ENCODE measurements at regions not wholly inside any gene's neighbourhood (a gene's known extent, or its start where the extent isn't known, plus 50 kb on each side); places are given as distances from the start of the nearest gene placed in this dataset.
"Not testable (repeated sequence)": the region's sequence is repeated elsewhere in the genome, so short reads cannot be mapped to it uniquely, and the experiment has no call there.

DNA sequence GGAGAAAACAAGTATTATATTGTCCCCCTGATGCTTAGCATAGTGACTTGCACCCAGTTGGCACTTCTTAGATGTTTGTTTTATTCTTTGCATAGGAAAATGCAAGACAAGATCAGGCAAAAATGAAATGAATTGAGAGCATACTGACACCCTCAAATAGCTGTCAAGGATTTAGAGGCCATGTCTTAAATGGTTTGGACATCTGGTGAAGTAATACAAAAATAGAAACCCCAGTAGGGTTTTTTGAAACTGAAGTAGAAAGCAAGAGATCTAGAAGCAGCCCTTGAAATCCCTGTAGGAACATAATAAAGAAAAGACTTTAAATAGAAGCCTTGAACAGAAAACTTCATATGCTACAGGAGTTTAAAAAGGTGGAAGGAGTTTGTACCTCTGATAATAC lies 174.3 kb downstream of the ANXA1 start:
- TF ChIP-seq, protein P1, sequence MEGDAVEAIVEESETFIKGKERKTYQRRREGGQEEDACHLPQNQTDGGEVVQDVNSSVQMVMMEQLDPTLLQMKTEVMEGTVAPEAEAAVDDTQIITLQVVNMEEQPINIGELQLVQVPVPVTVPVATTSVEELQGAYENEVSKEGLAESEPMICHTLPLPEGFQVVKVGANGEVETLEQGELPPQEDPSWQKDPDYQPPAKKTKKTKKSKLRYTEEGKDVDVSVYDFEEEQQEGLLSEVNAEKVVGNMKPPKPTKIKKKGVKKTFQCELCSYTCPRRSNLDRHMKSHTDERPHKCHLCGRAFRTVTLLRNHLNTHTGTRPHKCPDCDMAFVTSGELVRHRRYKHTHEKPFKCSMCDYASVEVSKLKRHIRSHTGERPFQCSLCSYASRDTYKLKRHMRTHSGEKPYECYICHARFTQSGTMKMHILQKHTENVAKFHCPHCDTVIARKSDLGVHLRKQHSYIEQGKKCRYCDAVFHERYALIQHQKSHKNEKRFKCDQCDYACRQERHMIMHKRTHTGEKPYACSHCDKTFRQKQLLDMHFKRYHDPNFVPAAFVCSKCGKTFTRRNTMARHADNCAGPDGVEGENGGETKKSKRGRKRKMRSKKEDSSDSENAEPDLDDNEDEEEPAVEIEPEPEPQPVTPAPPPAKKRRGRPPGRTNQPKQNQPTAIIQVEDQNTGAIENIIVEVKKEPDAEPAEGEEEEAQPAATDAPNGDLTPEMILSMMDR (IDR thresholded peaks at IDR 0.05; ENCODE audit: insufficient read depth, low read length) = no peak
- no peak overlapping the region for H3K4me3 ChIP-seq (ENCODE audit: low read depth, low read length)
- DNase-seq (ENCODE audit: low read depth) = no peak

- DNase-seq (ENCODE audit: low read depth) = no peak
- H3K4me3 ChIP-seq (ENCODE audit: low read depth, low read length) = no peak overlapping the region
- TF ChIP-seq, protein P1 (IDR thresholded peaks at IDR 0.05; ENCODE audit: insufficient read depth, low read length) = no peak
These were observed 175.5 kb downstream of the ANXA1 start for GRCh38 chr9:73327149-73327548.

GRCh38 chr9:73337182-73337581 lies 185.5 kb downstream of the ANXA1 start:
- not testable (repeated sequence) for H3K4me3 ChIP-seq (ENCODE audit: low read depth, low read length); DNase-seq (ENCODE audit: low read depth)

GRCh38 chr9:73344060-73344459 lies 192.4 kb downstream of the ANXA1 start:
- TF ChIP-seq, protein P1 (IDR thresholded peaks at IDR 0.05; ENCODE audit: insufficient read depth, low read length) = no peak
- no peak overlapping the region for H3K4me3 ChIP-seq (ENCODE audit: low read depth, low read length)
- DNase-seq (ENCODE audit: low read depth) = no peak

- DNase-seq (ENCODE audit: low read depth) = no peak
- TF ChIP-seq, protein P1 (IDR thresholded peaks at IDR 0.05; ENCODE audit: insufficient read depth, low read length) = no peak
- H3K4me3 ChIP-seq (ENCODE audit: low read depth, low read length) = no peak overlapping the region
These were observed 195.5 kb downstream of the ANXA1 start for GRCh38 chr9:73347123-73347522.

DNA sequence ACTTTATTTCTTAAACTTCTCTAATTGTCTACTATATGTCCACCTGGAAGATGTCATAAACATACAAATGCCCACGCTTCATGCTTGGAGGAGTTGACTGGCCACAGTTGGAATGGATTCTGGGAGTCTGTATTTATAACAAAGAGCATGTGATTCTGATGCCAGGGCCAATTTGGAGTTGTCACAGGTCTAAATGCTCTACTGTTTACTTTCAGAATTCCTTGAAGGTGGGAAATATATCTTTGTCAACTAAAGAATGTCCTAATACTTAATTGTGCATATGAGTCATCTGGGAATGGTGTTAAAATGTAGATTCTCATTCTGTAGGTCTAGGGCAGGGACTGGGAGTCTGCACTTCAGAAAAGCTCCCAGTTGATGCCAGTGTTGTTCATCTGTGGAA lies 196.1 kb downstream of the ANXA1 start:
- no peak overlapping the region for H3K4me3 ChIP-seq (ENCODE audit: low read depth, low read length)
- DNase-seq (ENCODE audit: low read depth) = no peak
- TF ChIP-seq, protein P1 (IDR thresholded peaks at IDR 0.05; ENCODE audit: insufficient read depth, low read length) = no peak

DNA sequence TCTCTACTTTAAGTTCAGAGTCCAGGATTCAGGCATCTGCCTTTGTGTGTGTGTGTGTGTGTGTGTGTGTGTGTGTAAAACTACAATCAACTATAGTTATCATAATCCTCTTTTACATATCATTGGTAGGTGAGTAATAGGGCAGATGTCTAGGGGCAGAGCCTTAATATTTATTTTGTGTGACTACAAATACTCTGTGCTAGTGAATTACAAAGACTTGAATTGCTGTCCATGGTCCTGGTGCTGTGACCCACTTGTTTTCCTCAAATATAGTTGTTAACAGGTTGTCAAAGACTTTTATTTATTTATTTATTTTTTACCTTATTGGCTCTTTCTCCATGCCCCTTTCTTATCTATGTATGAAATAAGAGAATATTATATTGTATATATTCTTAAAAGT lies 196.8 kb downstream of the ANXA1 start:
- peak; percentile 4 for DNase-seq (ENCODE audit: low read depth)
- no peak overlapping the region for H3K4me3 ChIP-seq (ENCODE audit: low read depth, low read length)
- TF ChIP-seq, protein P1 (IDR thresholded peaks at IDR 0.05; ENCODE audit: insufficient read depth, low read length) = no peak

All from fibroblast of the aortic adventitia (primary cell).